SK-N-SH (cell line): ENCODE measurements at regions not wholly inside any gene's neighbourhood (a gene's known extent, or its start where the extent isn't known, plus 50 kb on each side); places are given as distances from the start of the nearest gene placed in this dataset.

Experiments used
- CTCF ChIA-PET: fragments of 300-600, 350-600 bp; formaldehyde crosslinking; extraction: SDS; loops from one replicate; lab custom pipeline; 2021; lab: Yijun Ruan, JAX
- POLR2A ChIA-PET: fragments of 350-600 bp; sonication (Branson Sonifier 250); formaldehyde crosslinking; extraction: SDS; loops from one replicate; lab custom pipeline; 2020; ENCODE audit warnings: antibody characterized with exemption, inconsistent platforms; lab: Yijun Ruan, JAX
- DNase-seq: peaks from one replicate; pipeline ENCODE4 v3.0.0; 2012
- H2AFZ ChIP-seq: fragments of 200-600 bp; sonication (generic); 2 replicates; pipeline ENCODE4 v1.8.1; 2016; ENCODE audit warnings: antibody characterized with exemption, mild to moderate bottlenecking, low read depth
- H3F3A ChIP-seq: fragments of 200-600 bp; sonication (generic); replicated peaks from 2 replicates; pipeline ENCODE3; 2016; ENCODE audit warnings: antibody characterized with exemption, mild to moderate bottlenecking; ENCODE audit not compliant: insufficient read depth
- H3K27ac ChIP-seq, 2 experiments: fragments of 200-500 bp in 1 of 2; fragments of 200-600 bp in 1 of 2; sonication (Bioruptor generic) in 1 of 2; sonication (generic), shearing (Covaris generic) in 1 of 2; 2 replicates each; pipeline versions ENCODE4 v1.5.1 to v1.6.1; 2014 to 2016; ENCODE audit warnings: low read depth in 2 of 2, inconsistent platforms in 1 of 2, low read length in 1 of 2, mild to moderate bottlenecking in 1 of 2, mixed read lengths in 1 of 2
- H3K27me3 ChIP-seq: fragments of 200-600 bp; sonication (generic), shearing (Covaris generic); 2 replicates; pipeline ENCODE4 v1.6.1; 2016; ENCODE audit warnings: mixed run types; ENCODE audit not compliant: insufficient read depth
- H3K36me3 ChIP-seq, 2 experiments: fragments of 200-500 bp in 1 of 2; fragments of 200-600 bp in 1 of 2; sonication (Bioruptor generic) in 1 of 2; sonication (generic) in 1 of 2; replicated peaks in 1 of 2; 2 replicates each; pipeline versions ENCODE3 to v1.5.1; 2014 to 2016; ENCODE audit warnings: low read length in 1 of 2, mild to moderate bottlenecking in 1 of 2; ENCODE audit not compliant: insufficient read depth in 2 of 2, control insufficient read depth in 1 of 2
- H3K4me1 ChIP-seq, 2 experiments: fragments of 200-500 bp in 1 of 2; fragments of 200-600 bp in 1 of 2; sonication (Bioruptor generic) in 1 of 2; sonication (generic), shearing (Covaris generic) in 1 of 2; 2 replicates each; pipeline versions ENCODE4 v1.5.1 to v1.6.1; 2014 to 2016; ENCODE audit warnings: low read depth in 1 of 2, low read length in 1 of 2, mixed run types in 1 of 2; ENCODE audit not compliant: insufficient read depth in 2 of 2, control insufficient read depth in 1 of 2
- H3K4me2 ChIP-seq: fragments of 200-600 bp; sonication (generic), shearing (Covaris generic); 2 replicates; pipeline ENCODE4 v1.6.1; 2017; ENCODE audit warnings: mixed run types
- H3K4me3 ChIP-seq, 2 experiments: fragments of 200-500 bp in 1 of 2; fragments of 200-600 bp in 1 of 2; sonication (Bioruptor generic) in 1 of 2; sonication (generic), shearing (Covaris generic) in 1 of 2; 2 replicates each; pipeline versions ENCODE4 v1.5.1 to v1.8.1; 2014 to 2016; ENCODE audit warnings: low read depth in 2 of 2, inconsistent platforms in 1 of 2, low read length in 1 of 2, mild to moderate bottlenecking in 1 of 2, mixed read lengths in 1 of 2, moderate library complexity in 1 of 2
- H3K79me2 ChIP-seq: fragments of 200-600 bp; sonication (generic); 2 replicates; pipeline ENCODE4 v1.8.1; 2017; ENCODE audit warnings: mild to moderate bottlenecking; ENCODE audit not compliant: insufficient read depth
- H3K9ac ChIP-seq: fragments of 200-600 bp; sonication (generic); 2 replicates; pipeline ENCODE4 v1.6.1; 2017; ENCODE audit warnings: mixed run types
- H3K9me2 ChIP-seq: fragments of 200-600 bp; sonication (generic); 2 replicates; pipeline ENCODE4 v1.6.1; 2017; ENCODE audit warnings: mixed run types
- H3K9me3 ChIP-seq: fragments of 200-600 bp; sonication (generic); 2 replicates; pipeline ENCODE4 v1.6.1; 2017; ENCODE audit warnings: mixed run types, mild to moderate bottlenecking, moderate library complexity
- H4K20me1 ChIP-seq: fragments of 200-600 bp; sonication (generic); 2 replicates; pipeline ENCODE4 v1.6.1; 2017; ENCODE audit warnings: mild to moderate bottlenecking, mixed run types; ENCODE audit not compliant: insufficient read depth
- CHD2 ChIP-seq: fragments of 150-350 bp; IDR thresholded peaks from 2 replicates; pipeline ENCODE4 v1.6.1; 2018; ENCODE audit warnings: low read length; ENCODE audit not compliant: partially characterized antibody
- EZH2phosphoT487 ChIP-seq: fragments of 200-600 bp; sonication (generic); IDR thresholded peaks from 2 replicates; pipeline ENCODE4 v1.6.1; 2017; ENCODE audit warnings: low read depth, mixed run types, mild to moderate bottlenecking, antibody characterized with exemption, moderate library complexity, borderline replicate concordance
- FOSL2 ChIP-seq: IDR thresholded peaks from 2 replicates; pipeline ENCODE4 v1.4.0; 2012; ENCODE audit warnings: low read depth, mild to moderate bottlenecking, moderate library complexity, borderline replicate concordance
- FOXM1 ChIP-seq: IDR thresholded peaks from 2 replicates; pipeline ENCODE4 v1.4.0; 2012; ENCODE audit warnings: low read depth, mild to moderate bottlenecking
- GABPA ChIP-seq: IDR thresholded peaks from 2 replicates; pipeline ENCODE4 v1.4.0; 2012; ENCODE audit warnings: low read depth, mild to moderate bottlenecking
- MXI1 ChIP-seq: IDR thresholded peaks from 2 replicates; pipeline ENCODE4 v1.6.1; 2012; ENCODE audit warnings: mild to moderate bottlenecking, low read depth, low read length, improper control_type of control experiment
- NFIC ChIP-seq: IDR thresholded peaks from 2 replicates; pipeline ENCODE4 v1.4.0; 2012; ENCODE audit warnings: borderline replicate concordance
- NRF1 ChIP-seq: IDR thresholded peaks from 2 replicates; pipeline ENCODE4 v1.6.1; 2012; ENCODE audit warnings: low read depth, mild to moderate bottlenecking, low read length
- POLR2AphosphoS5 ChIP-seq: IDR thresholded peaks from 2 replicates; pipeline ENCODE4 v1.6.1; 2012; ENCODE audit warnings: low read depth, low read length
- RAD21 ChIP-seq: IDR thresholded peaks from 2 replicates; pipeline ENCODE4 v1.6.1; 2012; ENCODE audit warnings: mild to moderate bottlenecking, low read length
- RFX5 ChIP-seq: IDR thresholded peaks from 2 replicates; pipeline ENCODE4 v1.6.1; 2012; ENCODE audit warnings: mild to moderate bottlenecking, improper control_type of control experiment, low read length
- SIN3A ChIP-seq: IDR thresholded peaks from 2 replicates; pipeline ENCODE4 v1.6.1; 2012; ENCODE audit warnings: low read depth, mild to moderate bottlenecking, low read length, moderate library complexity, borderline replicate concordance
- SMC3 ChIP-seq: IDR thresholded peaks from 2 replicates; pipeline ENCODE4 v1.6.1; 2012; ENCODE audit warnings: low read depth, low read length, improper control_type of control experiment
- TCF12 ChIP-seq: IDR thresholded peaks from 2 replicates; pipeline ENCODE4 v1.4.0; 2012
- TEAD4 ChIP-seq: IDR thresholded peaks from 2 replicates; pipeline ENCODE4 v1.4.0; 2012; ENCODE audit warnings: mild to moderate bottlenecking, borderline replicate concordance; ENCODE audit not compliant: insufficient read depth
- WGBS: methylation state at CpG from one replicate; pipeline ENCODE4 v1.1.6; 2017; ENCODE audit warnings: low lambda C conversion rate; 5-methylcytosine and 5-hydroxymethylcytosine counted together
- TF ChIP-seq, protein P1 (sequence below): fragments of 150-350 bp; IDR thresholded peaks from 2 replicates; pipeline ENCODE4 v1.6.1; 2016; ENCODE audit warnings: mild to moderate bottlenecking, low read depth, low read length
- TF ChIP-seq, protein P2 (sequence below): IDR thresholded peaks from 2 replicates; pipeline ENCODE4 v1.6.1; 2012; ENCODE audit warnings: mild to moderate bottlenecking, low read depth, low read length, moderate library complexity
- TF ChIP-seq, protein P3 (sequence below): IDR thresholded peaks from 2 replicates; pipeline ENCODE4 v1.4.0; 2012; ENCODE audit warnings: low read depth

DNA sequence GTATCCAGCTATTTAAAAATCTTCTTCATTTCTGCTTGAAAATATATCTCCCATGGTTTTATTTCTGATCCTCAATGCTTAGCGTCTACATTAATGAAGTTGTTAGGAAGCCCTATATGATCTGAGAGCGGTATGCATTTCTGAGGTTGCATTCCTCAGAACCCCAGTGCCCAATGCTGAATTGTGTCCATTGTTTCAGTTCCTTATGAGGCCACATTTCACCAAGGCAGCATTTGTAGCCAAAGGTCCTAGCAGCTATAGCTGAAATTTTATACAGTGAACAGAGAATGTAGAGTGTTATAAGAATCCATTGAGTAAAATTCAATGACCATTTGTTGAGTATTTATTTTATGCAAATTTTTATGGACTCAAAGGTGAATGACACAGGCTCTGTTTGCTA, 209.5 kb downstream of the PCDH7 start:
- Histone ChIP-seq H3K27ac (no peak overlapping the region), H3K9me2 (no peaks in the 10 kb centered on the region), H3K4me2 (no peak overlapping the region), H3K4me3 (no peak overlapping the region), H3K36me3 (no peaks in the 10 kb centered on the region), H2AFZ (no peak overlapping the region), H3K9me3 (no peaks in the 10 kb centered on the region), H3F3A (no peaks in the 10 kb centered on the region), H4K20me1 (no peaks in the 10 kb centered on the region), H3K9ac (no peak overlapping the region), H3K79me2 (no peaks in the 10 kb centered on the region), H3K27me3 (no peaks in the 10 kb centered on the region), H3K4me1 (no peaks in the 10 kb centered on the region; a peak in 1 of 4 replicates)
- ChIA-PET CTCF (no interaction called here), POLR2A (no interaction called here)
- 85% methylated on average over 2 of the region's 2 CpGs for WGBS
- TF ChIP-seq RAD21: no peak
- no peak for TF ChIP-seq SIN3A
- no peak for TF ChIP-seq TCF12
- no peak for TF ChIP-seq POLR2AphosphoS5
- TF ChIP-seq NRF1: no peak
- TF ChIP-seq, protein P1, sequence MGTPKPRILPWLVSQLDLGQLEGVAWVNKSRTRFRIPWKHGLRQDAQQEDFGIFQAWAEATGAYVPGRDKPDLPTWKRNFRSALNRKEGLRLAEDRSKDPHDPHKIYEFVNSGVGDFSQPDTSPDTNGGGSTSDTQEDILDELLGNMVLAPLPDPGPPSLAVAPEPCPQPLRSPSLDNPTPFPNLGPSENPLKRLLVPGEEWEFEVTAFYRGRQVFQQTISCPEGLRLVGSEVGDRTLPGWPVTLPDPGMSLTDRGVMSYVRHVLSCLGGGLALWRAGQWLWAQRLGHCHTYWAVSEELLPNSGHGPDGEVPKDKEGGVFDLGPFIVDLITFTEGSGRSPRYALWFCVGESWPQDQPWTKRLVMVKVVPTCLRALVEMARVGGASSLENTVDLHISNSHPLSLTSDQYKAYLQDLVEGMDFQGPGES: no peak
- TF ChIP-seq, protein P2, sequence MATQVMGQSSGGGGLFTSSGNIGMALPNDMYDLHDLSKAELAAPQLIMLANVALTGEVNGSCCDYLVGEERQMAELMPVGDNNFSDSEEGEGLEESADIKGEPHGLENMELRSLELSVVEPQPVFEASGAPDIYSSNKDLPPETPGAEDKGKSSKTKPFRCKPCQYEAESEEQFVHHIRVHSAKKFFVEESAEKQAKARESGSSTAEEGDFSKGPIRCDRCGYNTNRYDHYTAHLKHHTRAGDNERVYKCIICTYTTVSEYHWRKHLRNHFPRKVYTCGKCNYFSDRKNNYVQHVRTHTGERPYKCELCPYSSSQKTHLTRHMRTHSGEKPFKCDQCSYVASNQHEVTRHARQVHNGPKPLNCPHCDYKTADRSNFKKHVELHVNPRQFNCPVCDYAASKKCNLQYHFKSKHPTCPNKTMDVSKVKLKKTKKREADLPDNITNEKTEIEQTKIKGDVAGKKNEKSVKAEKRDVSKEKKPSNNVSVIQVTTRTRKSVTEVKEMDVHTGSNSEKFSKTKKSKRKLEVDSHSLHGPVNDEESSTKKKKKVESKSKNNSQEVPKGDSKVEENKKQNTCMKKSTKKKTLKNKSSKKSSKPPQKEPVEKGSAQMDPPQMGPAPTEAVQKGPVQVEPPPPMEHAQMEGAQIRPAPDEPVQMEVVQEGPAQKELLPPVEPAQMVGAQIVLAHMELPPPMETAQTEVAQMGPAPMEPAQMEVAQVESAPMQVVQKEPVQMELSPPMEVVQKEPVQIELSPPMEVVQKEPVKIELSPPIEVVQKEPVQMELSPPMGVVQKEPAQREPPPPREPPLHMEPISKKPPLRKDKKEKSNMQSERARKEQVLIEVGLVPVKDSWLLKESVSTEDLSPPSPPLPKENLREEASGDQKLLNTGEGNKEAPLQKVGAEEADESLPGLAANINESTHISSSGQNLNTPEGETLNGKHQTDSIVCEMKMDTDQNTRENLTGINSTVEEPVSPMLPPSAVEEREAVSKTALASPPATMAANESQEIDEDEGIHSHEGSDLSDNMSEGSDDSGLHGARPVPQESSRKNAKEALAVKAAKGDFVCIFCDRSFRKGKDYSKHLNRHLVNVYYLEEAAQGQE: no peak
- no peak for TF ChIP-seq FOSL2
- no peak for TF ChIP-seq GABPA
- TF ChIP-seq RFX5: no peak
- no peak for TF ChIP-seq FOXM1
- no peak for TF ChIP-seq SMC3
- no peak for TF ChIP-seq CHD2
- TF ChIP-seq NFIC: no peak
- no peak for TF ChIP-seq TEAD4
- TF ChIP-seq, protein P3, sequence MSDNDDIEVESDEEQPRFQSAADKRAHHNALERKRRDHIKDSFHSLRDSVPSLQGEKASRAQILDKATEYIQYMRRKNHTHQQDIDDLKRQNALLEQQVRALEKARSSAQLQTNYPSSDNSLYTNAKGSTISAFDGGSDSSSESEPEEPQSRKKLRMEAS: no peak
- no peak for TF ChIP-seq EZH2phosphoT487
- TF ChIP-seq MXI1: no peak
- DNase-seq: no peak
